Left forelimb (tissue), 1 donor: ENCODE measurements at regions not wholly inside any gene's neighbourhood (a gene's known extent, or its start where the extent isn't known, plus 50 kb on each side); places are given as distances from the start of the nearest gene placed in this dataset.

Experiments
- DNase-seq: peaks from one replicate; pipeline ENCODE4 v3.0.0-alpha.2; 2018; ENCODE audit warnings: low spot score

DNA sequence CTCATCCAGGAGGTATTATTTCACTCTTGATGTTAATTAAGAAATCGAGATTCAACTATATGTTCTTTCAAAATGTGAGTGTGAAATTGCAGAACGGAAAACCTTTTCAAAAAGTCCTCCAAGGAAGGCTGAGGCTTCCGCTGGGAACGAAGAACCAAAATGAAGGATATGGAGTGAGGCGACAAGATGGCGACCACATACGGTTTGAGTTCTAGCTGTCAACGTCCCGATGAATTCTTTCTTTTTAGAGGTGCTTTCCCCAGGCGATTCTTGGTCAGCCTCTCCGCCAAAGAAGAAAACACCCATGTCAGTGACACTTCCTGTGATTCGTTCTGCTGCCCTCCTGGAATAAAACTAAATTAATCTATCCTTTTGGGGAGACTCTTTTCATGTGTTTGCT lies 78.3 kb upstream of the ADAMTS16 start:
- no peak for DNase-seq

DNA sequence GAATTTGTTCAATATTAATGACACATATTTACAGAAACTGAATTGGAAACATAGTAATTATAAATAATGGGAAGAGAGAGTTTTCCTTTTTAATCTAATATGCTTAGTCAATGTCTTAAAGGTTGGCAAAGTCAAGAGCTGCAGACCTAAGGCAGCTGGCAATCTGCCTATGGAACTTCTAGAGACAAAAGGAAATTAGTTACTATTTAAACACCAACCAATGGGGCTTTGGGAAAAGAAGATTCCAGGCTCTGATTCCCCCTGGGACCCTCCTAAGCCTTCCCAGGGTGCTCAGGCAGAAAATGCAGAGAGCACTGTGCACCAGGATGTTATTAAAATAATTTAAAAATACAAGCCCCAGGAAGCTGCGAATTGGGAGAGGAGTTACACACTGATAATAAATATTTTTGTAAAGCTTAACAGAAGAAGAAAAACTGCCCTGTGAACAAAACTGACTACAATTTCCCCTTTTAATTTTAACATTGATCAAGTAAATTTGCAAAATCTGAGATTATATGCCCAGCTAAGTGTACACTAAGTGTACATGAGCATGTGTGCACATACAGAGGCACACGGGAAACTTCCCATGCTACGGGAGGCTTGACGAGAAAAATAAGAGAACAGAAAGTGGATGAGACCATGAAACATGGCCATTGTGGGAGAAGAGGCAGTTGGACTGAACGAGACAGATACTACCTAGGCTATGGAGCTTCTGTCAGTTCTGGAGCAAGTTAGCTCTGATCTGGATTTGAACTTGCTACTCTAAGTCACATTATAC lies 77.4 kb upstream of the ADAMTS16 start:
- DNase-seq, result no peak

DNA sequence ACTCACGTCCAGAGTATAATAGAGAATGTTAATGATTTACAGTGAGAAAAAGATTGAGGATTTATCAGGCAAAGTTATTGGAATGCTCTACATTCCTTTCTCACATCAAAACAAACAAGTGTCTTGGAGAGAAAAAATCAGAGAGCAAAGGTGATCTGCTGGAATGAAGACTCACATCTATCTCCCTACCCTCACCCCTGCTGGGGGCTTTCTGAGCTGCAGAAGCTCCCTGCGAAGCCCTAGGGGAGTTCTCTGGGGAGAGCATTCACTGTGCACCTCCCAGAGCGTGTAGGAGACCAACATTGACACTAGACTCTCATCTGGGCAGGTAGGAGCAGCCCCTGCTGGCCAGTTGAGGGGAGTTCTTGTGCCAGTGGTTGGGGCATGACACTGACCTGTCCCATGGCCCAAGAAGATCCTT lies 76.6 kb upstream of the ADAMTS16 start:
- DNase-seq, result no peak

DNA sequence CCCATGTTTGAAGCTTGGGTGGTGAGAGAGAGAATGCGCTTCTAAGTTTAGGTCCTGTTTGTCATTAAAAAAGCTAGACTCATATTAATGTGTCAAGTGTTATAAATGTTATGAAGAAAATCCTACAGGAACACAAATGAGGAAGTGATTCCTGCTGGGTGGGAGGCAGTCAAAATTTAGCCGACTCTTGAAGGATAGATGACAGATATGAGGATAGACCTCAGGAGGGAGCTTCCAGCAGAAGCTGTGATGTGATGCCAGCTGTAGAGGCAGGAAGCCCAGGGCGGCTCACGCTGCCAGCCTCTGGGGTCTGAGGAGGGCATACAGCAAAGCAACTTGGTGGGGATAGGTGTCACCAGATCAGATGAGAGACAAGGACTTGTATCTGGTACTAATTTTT lies 74.7 kb upstream of the ADAMTS16 start:
- DNase-seq, result no peak

DNA sequence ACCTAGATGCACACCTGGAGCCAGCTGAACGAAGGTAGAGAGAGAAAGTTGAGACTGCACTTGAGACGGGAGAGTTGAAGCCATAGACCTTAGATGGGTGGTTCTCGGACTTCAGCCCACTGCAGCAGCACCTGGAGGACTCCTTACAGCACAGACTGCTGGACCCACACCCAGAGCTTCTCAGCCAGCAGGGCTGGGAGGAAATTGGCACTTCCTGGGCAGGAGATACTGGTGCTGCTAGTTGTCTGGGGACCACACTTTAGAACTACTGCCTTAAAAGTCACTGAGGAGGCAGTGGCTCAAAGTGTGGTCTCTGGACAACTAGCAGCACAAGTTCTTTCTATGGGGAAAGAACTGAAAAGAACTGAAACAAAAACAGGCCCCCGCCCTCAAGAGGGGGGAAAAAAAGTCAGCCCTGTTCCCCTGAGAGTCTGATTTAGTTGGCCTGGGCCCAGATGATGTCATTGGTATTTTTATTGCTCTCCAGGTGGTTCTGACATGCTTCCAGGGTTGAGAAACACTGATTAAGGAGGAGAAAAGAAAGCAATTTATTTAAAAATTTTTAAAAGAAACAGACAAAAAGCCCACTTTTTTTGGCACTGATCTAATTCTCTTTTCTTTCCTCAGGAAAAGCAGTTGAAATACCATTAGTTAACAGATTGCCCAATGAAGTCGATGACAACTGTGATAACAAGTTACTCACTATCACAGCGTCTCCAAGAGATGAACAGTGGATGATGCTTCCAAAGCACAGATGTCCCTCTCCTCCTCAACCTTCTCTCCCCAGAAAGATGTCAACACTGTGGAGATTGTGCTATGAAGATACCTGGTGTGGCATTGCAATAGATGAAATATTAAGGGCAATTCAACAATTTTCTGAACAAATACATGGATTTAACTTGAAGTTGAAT lies 73.6 kb upstream of the ADAMTS16 start:
- DNase-seq, result no peak

DNA sequence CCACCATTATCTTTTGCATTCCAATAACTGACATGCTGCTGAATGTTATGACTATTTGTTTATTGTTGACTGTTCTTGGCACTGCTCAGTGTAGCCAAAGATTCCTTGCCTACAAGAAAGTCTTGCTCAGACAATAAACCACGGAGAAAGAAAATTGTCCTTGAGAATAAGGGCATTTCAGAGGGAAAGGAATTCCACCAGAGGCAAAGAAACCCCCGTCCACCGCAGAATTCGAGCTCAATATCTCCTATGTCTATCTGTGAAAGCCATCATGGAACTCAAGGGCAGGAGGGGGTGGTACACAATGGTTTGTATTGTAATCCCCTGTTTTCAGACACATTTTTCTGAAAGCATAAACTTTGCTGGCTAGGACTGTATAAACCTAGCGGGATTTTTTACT lies 70.3 kb upstream of the ADAMTS16 start:
- no peak for DNase-seq

DNA sequence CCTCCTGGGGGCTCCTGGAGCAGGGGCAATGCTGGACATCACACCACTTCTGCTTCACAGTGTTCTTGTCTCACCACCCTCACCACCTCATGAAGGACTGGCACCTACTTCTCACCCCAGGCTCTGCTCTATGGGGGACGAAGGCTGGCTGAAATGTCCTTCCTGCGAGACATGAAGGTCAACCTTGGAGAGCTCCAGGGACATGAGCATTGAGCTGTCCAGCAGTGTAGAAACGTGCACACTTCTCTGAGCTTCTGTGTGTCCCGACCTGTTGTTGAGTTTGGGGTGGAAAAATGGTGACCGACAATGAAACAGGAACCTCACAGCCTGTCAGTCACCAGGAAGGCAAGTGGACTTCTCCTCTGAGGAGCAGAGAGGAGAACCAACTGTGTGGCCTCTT lies 68.6 kb upstream of the ADAMTS16 start:
- no peak for DNase-seq

DNA sequence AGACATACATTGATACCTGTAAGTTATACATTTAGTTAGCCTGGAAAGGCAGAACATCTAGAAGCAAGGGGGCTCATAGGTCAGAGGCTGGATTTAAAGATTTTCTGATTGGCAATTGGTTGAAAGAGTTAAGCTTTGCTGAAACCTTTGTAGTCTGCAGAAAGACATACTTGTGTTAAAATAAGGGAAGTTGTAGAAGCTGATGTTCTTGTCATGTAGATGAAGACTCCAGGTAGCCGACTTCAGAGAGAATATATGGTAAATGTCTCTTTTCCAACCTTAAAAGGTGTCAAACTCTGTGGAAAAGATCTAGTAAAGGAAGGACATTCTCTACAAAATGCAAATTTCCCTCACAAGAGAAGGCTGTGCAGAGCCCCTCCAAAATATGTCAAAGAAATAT lies 62.9 kb upstream of the ADAMTS16 start:
- no peak for DNase-seq

DNA sequence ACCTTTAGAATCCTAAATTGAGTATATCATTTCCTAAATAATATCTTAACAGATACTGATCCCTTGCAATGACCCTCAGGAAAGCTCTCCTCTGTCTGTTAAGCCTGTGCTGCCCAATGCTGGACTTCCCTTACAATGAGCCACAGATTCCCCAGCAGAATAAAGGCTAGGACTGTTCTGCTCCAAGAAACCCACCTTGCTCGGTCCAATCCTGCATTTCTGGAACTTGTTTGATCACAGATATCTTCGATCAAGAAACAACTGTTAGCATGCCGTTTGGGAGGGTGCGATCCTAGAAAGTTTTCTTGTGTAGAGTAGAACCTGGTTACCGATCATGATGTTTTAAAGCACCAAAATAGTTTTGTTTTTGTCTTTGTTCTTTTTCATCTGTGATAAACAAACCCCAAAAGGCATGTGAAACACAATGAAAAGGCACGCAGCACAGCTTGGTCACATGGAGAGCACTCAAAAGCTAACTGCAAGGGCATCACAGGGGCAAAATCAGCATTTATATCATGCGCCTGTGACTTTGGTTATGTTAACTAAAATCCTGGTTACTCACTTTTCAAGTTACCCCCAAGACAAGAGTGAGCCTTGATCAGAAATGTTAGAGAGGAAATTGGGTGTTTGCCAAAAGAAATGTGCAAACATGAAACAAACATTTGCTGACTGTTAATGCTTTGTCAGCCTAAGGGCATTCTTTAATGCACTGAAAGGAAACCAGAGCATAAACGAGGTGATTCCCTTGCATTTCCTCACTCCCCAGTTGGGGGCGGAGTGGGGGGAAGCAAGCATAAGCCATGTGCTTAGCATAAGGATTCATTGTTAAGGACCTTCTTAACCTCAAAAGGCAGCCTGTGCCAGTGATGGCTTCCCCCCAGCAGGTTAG lies 61.9 kb upstream of the ADAMTS16 start:
- DNase-seq, result no peak

DNA sequence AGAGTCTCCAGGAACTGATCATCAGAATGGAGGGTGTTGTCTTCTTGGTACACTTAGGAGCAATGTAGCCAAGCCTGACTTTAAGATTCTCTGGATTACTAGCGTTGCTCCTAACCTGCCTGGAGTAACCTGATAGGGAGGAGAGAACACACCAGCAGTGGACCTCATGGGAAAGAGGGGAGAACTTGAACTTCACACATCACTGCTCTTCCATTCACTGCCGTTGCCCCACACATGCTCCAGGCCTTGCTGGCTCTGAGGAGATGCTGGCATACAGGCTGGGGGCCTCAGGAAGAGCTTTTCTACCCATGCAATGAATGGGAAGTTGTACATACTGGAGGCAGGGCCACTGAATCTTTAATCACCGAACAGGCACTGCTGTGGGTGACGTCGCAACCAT lies 60.3 kb upstream of the ADAMTS16 start:
- no peak for DNase-seq

DNA sequence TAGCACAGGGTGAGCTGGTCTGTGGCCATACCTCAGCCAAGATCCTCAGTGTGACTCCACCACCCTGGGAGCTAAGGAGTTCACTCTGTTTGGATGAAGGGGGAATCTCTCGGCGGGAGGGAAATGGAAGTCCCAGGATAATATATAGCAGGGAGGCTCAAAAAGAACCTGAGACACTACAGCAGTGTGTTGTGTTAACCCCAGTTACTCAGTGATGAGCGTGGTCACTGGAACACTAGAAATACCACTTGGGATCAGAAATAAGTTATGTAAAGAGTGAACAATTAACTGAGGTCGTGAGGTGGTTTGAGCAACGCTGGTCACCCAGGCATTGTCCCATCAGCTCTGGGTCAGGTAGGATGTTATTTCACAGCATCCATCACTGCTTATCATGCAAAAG lies 59.3 kb upstream of the ADAMTS16 start:
- DNase-seq, result no peak

DNA sequence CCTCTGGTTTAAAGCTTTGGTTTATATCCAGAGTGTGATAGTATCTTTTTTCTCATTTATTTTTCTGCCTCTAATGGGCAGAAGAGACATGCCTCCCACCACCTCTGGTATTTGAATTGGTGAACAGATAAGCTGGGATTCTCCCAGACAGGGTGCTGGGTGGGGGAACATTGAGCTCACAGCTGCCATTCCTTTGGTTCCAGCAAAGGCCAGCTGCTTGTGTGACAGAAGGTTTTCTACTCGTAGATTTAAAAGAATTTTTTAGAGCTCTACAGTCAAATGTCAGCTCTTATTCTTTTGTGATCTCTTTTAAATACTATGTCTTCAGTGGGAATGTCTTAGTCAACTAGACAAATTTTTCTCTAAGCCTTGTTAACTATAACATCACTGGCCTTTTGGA lies 54.7 kb upstream of the ADAMTS16 start:
- no peak for DNase-seq

DNA sequence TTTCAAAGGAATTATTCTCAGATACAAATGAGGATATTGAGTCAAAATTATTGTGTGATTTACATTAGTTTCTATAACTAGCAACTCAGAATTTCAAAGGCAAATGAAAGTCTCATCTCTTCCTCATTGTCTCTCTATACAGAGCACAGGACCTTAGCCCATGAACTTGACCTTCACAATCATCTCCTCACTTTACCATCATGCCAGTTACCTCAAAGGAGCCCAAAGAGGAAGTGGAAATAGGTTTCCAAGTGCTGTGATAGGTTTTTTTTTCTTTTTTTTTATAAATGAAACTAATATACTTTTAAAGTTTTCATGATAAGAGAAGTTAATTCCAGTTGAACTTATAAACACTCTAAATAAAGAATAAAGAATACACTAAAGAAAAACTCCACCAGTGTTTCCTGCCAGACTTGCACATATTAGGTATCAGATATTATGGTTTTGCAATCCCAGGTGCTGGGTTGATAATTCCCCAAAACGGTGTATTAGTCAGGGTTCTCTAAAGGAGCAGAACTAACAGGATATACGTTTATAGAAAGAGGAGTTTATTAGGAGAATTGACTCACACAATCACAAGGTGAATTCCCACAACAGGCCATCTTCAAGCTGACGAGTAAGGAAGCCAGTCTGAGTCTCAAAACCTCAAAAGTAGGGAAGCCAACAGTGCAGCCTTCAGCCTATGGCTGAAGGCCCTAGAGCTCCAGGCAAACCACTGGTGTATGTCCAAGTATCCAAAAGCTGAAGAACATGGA lies 50.1 kb upstream of the ADAMTS16 start:
- no peak for DNase-seq
